GM12878 (cell line): ENCODE measurements at regions not wholly inside any gene's neighbourhood (a gene's known extent, or its start where the extent isn't known, plus 50 kb on each side); places are given as distances from the start of the nearest gene placed in this dataset.

Experiments used
- ATAC-seq: fragments of 200-7000 bp; cut with Tn5 transposase; 3 replicates; pipeline ENCODE4 v1.9.1; 2020; ENCODE audit warnings: mild to moderate bottlenecking, moderate library complexity
- BruUV-seq: library from RNA; stranded (reverse); fragments of 400-500 nt; replicated peaks from 2 replicates; lab custom pipeline; 2021; lab: Mats Ljungman, UMichigan
- CTCF ChIA-PET: fragments of 300-600 bp; sonication (Branson Sonifier 250); formaldehyde crosslinking; extraction: SDS; loops from one replicate; lab custom pipeline; 2021; ENCODE audit warnings: inconsistent platforms; lab: Yijun Ruan, JAX
- POLR2A ChIA-PET: fragments of 350-600 bp; formaldehyde crosslinking; extraction: SDS; loops from one replicate; lab custom pipeline; 2021; ENCODE audit warnings: inconsistent platforms; lab: Charles Lee
- RAD21 ChIA-PET: fragments of 300-600 bp; sonication (Branson Sonifier 250); formaldehyde crosslinking; loops from one replicate; lab custom pipeline; 2023; ENCODE audit warnings: antibody characterized with exemption; ENCODE audit not compliant: unreplicated experiment; lab: Charles Lee
- SMC1A ChIA-PET: fragments of 300-600 bp; sonication (Branson Sonifier 250); formaldehyde crosslinking; loops from one replicate; lab custom pipeline; 2023; ENCODE audit not compliant: unreplicated experiment, uncharacterized antibody; lab: Charles Lee
- DNase-seq: peaks from one replicate; pipeline ENCODE4 v3.0.0-alpha.2; 2011; ENCODE audit warnings: low read depth, low spot score
- FAIRE-seq: peaks from 3 replicates; lab custom pipeline; 2011; peaks lifted over from hg19 to GRCh38; lab: Jason Lieb, UNC
- H2AFZ ChIP-seq: 2 replicates; pipeline ENCODE4 v1.6.0; 2011; ENCODE audit warnings: low read depth, low read length, control low read depth; ENCODE audit not compliant: control insufficient read depth
- H3K27ac ChIP-seq: 2 replicates; pipeline ENCODE4 v1.5.1; 2011; ENCODE audit warnings: control low read depth; ENCODE audit not compliant: control insufficient read depth, insufficient read depth
- H3K27me3 ChIP-seq, 2 experiments: replicated peaks in 1 of 2; 2 replicates each; pipeline versions ENCODE4 v1.6.0 to v1.6.1; 2011; ENCODE audit warnings: low read length in 1 of 2; ENCODE audit not compliant: control insufficient read depth in 2 of 2, insufficient read depth in 2 of 2
- H3K36me3 ChIP-seq, 2 experiments: 2 replicates each; pipeline ENCODE4 v1.5.1; 2011; ENCODE audit warnings: low read length in 1 of 2; ENCODE audit not compliant: control insufficient read depth in 2 of 2, insufficient read depth in 2 of 2
- H3K4me1 ChIP-seq: 2 replicates; pipeline ENCODE4 v1.6.1; 2011; ENCODE audit warnings: mild to moderate bottlenecking, low read length, moderate library complexity, mixed read lengths; ENCODE audit not compliant: control insufficient read depth, insufficient read depth
- H3K4me2 ChIP-seq: 2 replicates; pipeline ENCODE4 v1.6.0; 2011; ENCODE audit warnings: control low read depth; ENCODE audit not compliant: control insufficient read depth, insufficient read depth
- H3K4me3 ChIP-seq: fragments of 200-600 bp; sonication (generic); 2 replicates; pipeline ENCODE4 v1.5.1; 2016
- H3K79me2 ChIP-seq: 2 replicates; pipeline ENCODE4 v1.6.0; 2011; ENCODE audit warnings: low read length; ENCODE audit not compliant: control insufficient read depth, insufficient read depth
- H3K9ac ChIP-seq: 2 replicates; pipeline ENCODE4 v1.8.0; 2011; ENCODE audit warnings: low read length, control low read depth, mixed read lengths; ENCODE audit not compliant: control insufficient read depth, insufficient read depth
- H3K9me3 ChIP-seq: replicated peaks from 3 replicates; pipeline ENCODE4 v1.5.1; 2011; ENCODE audit warnings: mild to moderate bottlenecking, low read length; ENCODE audit not compliant: control insufficient read depth, insufficient read depth
- H4K20me1 ChIP-seq: 2 replicates; pipeline ENCODE4 v1.6.0; 2011; ENCODE audit not compliant: control insufficient read depth, insufficient read depth
- CTCF ChIP-seq, 3 experiments: IDR thresholded peaks in 2 of 3; conservative IDR thresholded peaks in 1 of 3; 2 replicates each; pipeline ENCODE4 v1.5.1; 2011; ENCODE audit warnings: low read depth in 3 of 3, low read length in 3 of 3, mild to moderate bottlenecking in 3 of 3, control low read depth in 2 of 3, moderate library complexity in 2 of 3, inconsistent platforms in 1 of 3, mixed read lengths in 1 of 3; ENCODE audit not compliant: control insufficient read depth in 2 of 3, insufficient read depth in 1 of 3; ENCODE audit errors: extremely low read depth in 1 of 3
- KLF5 ChIP-seq: fragments of 450-650 bp; IDR thresholded peaks from 2 replicates; pipeline ENCODE4 v1.6.1; 2014; ENCODE audit warnings: mild to moderate bottlenecking; ENCODE audit not compliant: partially characterized antibody
- NRF1 ChIP-seq: conservative IDR thresholded peaks from 2 replicates; pipeline ENCODE4 v1.6.1; 2011; ENCODE audit warnings: mild to moderate bottlenecking, low read depth, low read length, improper control_type of control experiment
- POU2F2 ChIP-seq: IDR thresholded peaks from 3 replicates; pipeline ENCODE4 v1.6.1; 2011; ENCODE audit warnings: low read depth, mild to moderate bottlenecking, low read length, borderline replicate concordance
- RFX5 ChIP-seq: IDR thresholded peaks from 2 replicates; pipeline ENCODE4 v1.6.1; 2011; ENCODE audit warnings: low read depth, low read length, improper control_type of control experiment
- SKIL ChIP-seq: fragments of 450-650 bp; IDR thresholded peaks from 2 replicates; pipeline ENCODE4 v1.6.1; 2017; ENCODE audit warnings: mild to moderate bottlenecking, low read depth, inconsistent platforms; ENCODE audit not compliant: poor library complexity, severe bottlenecking
- SMAD1 ChIP-seq: fragments of 450-650 bp; IDR thresholded peaks from 2 replicates; pipeline ENCODE4 v1.6.1; 2018; ENCODE audit warnings: mild to moderate bottlenecking, low read depth; ENCODE audit not compliant: partially characterized antibody
- USF2 ChIP-seq: IDR thresholded peaks from 2 replicates; pipeline ENCODE4 v1.6.1; 2011; ENCODE audit warnings: low read depth, low read length, improper control_type of control experiment, borderline replicate concordance
- ZNF274 ChIP-seq: IDR thresholded peaks from one replicate; pipeline ENCODE4 v1.8.0; 2011; ENCODE audit not compliant: insufficient read length, insufficient read depth
- ZNF384 ChIP-seq: IDR thresholded peaks from 2 replicates; pipeline ENCODE4 v1.6.1; 2012; ENCODE audit warnings: low read depth, mild to moderate bottlenecking, low read length, improper control_type of control experiment, borderline replicate concordance
- in situ Hi-C: fragments of 300-500 bp; cut with MboI; formaldehyde crosslinking; loops from 9 replicates; pipeline ENCODE4 v1.14.3; 2018; ENCODE audit warnings: mixed read lengths
- intact Hi-C: fragments of 100-400 bp; cut with micrococcal nuclease; formaldehyde crosslinking; loops from one replicate; pipeline ENCODE4 v1.14.2; 2022; ENCODE audit not compliant: unreplicated experiment

GRCh38 chr11:90555477-90555876 lies 332.6 kb upstream of the CHORDC1 start (continued):
- no peak for TF ChIP-seq USF2
- no peak for TF ChIP-seq POU2F2
- no peak for TF ChIP-seq ZNF384
- no peak for TF ChIP-seq RFX5
- TF ChIP-seq SMAD1 = no peak
- no peak for TF ChIP-seq SKIL

- RAD21 ChIA-PET = no interaction called here
- Histone ChIP-seq H4K20me1 (no peaks in the 10 kb centered on the region), H3K4me1 (no peaks in the 10 kb centered on the region), H3K36me3 (no peaks in the 10 kb centered on the region), H2AFZ (no peak overlapping the region), H3K4me3 (no peak overlapping the region), H3K27me3 (no peaks in the 10 kb centered on the region), H3K4me2 (no peak overlapping the region), H3K9ac (no peak overlapping the region), H3K27ac (no peak overlapping the region), H3K9me3 (no peaks in the 10 kb centered on the region), H3K79me2 (no peaks in the 10 kb centered on the region)
- POLR2A ChIA-PET = no interaction called here
- no peak for FAIRE-seq
- CTCF ChIA-PET = interaction anchor here (0.8 to 2.2 kb wide), 5 partner anchors 8 to 253 kb away, joined by 3 to 12 read pairs (median 4); no protein-coding TSS in a partner anchor
- intact Hi-C loops = no loop called here
- in situ Hi-C loops = no loop called here
- no peak for DNase-seq
- BruUV-seq = no TSS peak
- TF ChIP-seq ZNF274 (no peak), CTCF (IDR thresholded peaks at IDR 0.05 in 2 of 3, conservative IDR thresholded peaks at IDR 0.05 in 1 of 3; ENCODE audit: control insufficient read depth in 2 of 3, extremely low read depth in 1 of 3, insufficient read depth in 1 of 3, low read depth in 3 of 3, low read length in 3 of 3) (0 out of 6 replicates have a peak, but pooled peaks of 1 of the 3 experiments have one; percentile 5), USF2 (no peak), NRF1 (no peak), KLF5 (no peak)
- no peak for ATAC-seq
- SMC1A ChIA-PET = interaction anchor here (1.7 to 2.1 kb wide), 2 partner anchors 9 to 66 kb away, joined by 5 to 8 read pairs; no protein-coding TSS in a partner anchor
Observed at GRCh38 chr11:90542092-90542491, 319.2 kb upstream of the CHORDC1 start.
